HCT116 (cell line): ENCODE measurements at regions not wholly inside any gene's neighbourhood (a gene's known extent, or its start where the extent isn't known, plus 50 kb on each side); places are given as distances from the start of the nearest gene placed in this dataset.

Source experiments
- ATAC-seq: fragments of 200-7000 bp; cut with Tn5 transposase; 2 replicates; pipeline ENCODE4 v1.9.1; 2020; ENCODE audit warnings: mild to moderate bottlenecking, moderate library complexity
- BruUV-seq: library from RNA; stranded (reverse); fragments of 400-500 nt; replicated peaks from 2 replicates; lab custom pipeline; 2021; lab: Mats Ljungman, UMichigan
- CTCF ChIA-PET: fragments of 300-600 bp; sonication (Branson Sonifier 250); formaldehyde crosslinking; loops from one replicate; lab custom pipeline; 2021; ENCODE audit warnings: antibody characterized with exemption; lab: Charles Lee
- POLR2A ChIA-PET: fragments of 300-600, 350-600 bp; sonication (Branson Sonifier 250); formaldehyde crosslinking; loops from one replicate; lab custom pipeline; 2021; ENCODE audit warnings: antibody characterized with exemption; lab: Charles Lee
- RAD21 ChIA-PET, 2 experiments: fragments of 300-600 bp; sonication (Branson Sonifier 250); formaldehyde crosslinking; loops; one replicate each; lab custom pipeline; 2023; ENCODE audit warnings: low total read pairs in 2 of 2; ENCODE audit not compliant: uncharacterized antibody in 2 of 2, unreplicated experiment in 2 of 2, low non-redundant PET in 1 of 2; lab: Charles Lee
- DNase-seq: peaks from one replicate; pipeline ENCODE4 v3.0.0-alpha.2; 2010; ENCODE audit warnings: low read depth, low spot score
- H2AFZ ChIP-seq: fragments of 200-600 bp; shearing (Covaris generic), sonication (generic); 2 replicates; pipeline ENCODE4 v1.6.1; 2017; ENCODE audit warnings: low read depth, mixed run types, mixed read lengths, antibody characterized with exemption, low read length; ENCODE audit not compliant: poor library complexity, severe bottlenecking
- H3K27ac ChIP-seq: 2 replicates; pipeline ENCODE4 v1.5.1; 2012; ENCODE audit warnings: low read depth, low read length
- H3K27me3 ChIP-seq: fragments of 200-600 bp; sonication (generic); 2 replicates; pipeline ENCODE4 v1.6.1; 2016; ENCODE audit warnings: mixed run types, low read length, mixed read lengths; ENCODE audit not compliant: insufficient read depth
- H3K36me3 ChIP-seq, 2 experiments: fragments of 200-500 bp in 1 of 2; fragments of 200-600 bp in 1 of 2; sonication (Bioruptor generic) in 1 of 2; sonication (generic) in 1 of 2; 2 replicates each; pipeline versions ENCODE4 v1.5.1 to v1.6.1; 2014 to 2016; ENCODE audit warnings: low read length in 2 of 2, inconsistent platforms in 1 of 2, mixed read lengths in 1 of 2, mixed run types in 1 of 2; ENCODE audit not compliant: insufficient read depth in 2 of 2, control insufficient read depth in 1 of 2
- H3K4me1 ChIP-seq, 2 experiments: fragments of 200-600 bp in 1 of 2; sonication (generic) in 1 of 2; 2 replicates each; pipeline versions ENCODE4 v1.5.1 to v1.6.1; 2012 to 2017; ENCODE audit warnings: low read length in 2 of 2, inconsistent platforms in 1 of 2, mild to moderate bottlenecking in 1 of 2, mixed read lengths in 1 of 2, mixed run types in 1 of 2, moderate library complexity in 1 of 2; ENCODE audit not compliant: insufficient read depth in 2 of 2, control insufficient read depth in 1 of 2
- H3K4me2 ChIP-seq: fragments of 200-600 bp; sonication (generic); 2 replicates; pipeline ENCODE4 v1.6.1; 2017; ENCODE audit warnings: mixed run types, low read length, mixed read lengths
- H3K4me3 ChIP-seq, 2 experiments: fragments of 200-600 bp in 1 of 2; sonication (generic) in 1 of 2; replicated peaks in 1 of 2; 2 replicates each; pipeline ENCODE4 v1.5.1; 2011 to 2016; ENCODE audit warnings: low read length in 2 of 2, control low read depth in 1 of 2, low read depth in 1 of 2, mild to moderate bottlenecking in 1 of 2, mixed read lengths in 1 of 2, mixed run types in 1 of 2
- H3K79me2 ChIP-seq: fragments of 200-600 bp; sonication (generic); 2 replicates; pipeline ENCODE4 v1.6.1; 2017; ENCODE audit warnings: mild to moderate bottlenecking, mixed run types, low read length, moderate library complexity, mixed read lengths; ENCODE audit not compliant: insufficient read depth
- H3K9ac ChIP-seq: fragments of 200-600 bp; sonication (generic); 2 replicates; pipeline ENCODE4 v1.6.1; 2016; ENCODE audit warnings: low read length, mixed read lengths
- H3K9me2 ChIP-seq: fragments of 200-600 bp; sonication (generic), shearing (Covaris generic); 2 replicates; pipeline ENCODE4 v1.6.1; 2017; ENCODE audit warnings: mixed run types, mild to moderate bottlenecking, moderate library complexity; ENCODE audit not compliant: insufficient read depth
- H3K9me3 ChIP-seq, 2 experiments: fragments of 200-500 bp in 1 of 2; fragments of 200-600 bp in 1 of 2; sonication (Bioruptor generic) in 1 of 2; sonication (generic) in 1 of 2; 2 replicates each; pipeline ENCODE4 v1.6.1; 2014 to 2017; ENCODE audit warnings: low read length in 2 of 2, mixed read lengths in 2 of 2, inconsistent platforms in 1 of 2, low read depth in 1 of 2, mild to moderate bottlenecking in 1 of 2, mixed run types in 1 of 2, moderate library complexity in 1 of 2; ENCODE audit not compliant: control insufficient read depth in 1 of 2, insufficient read depth in 1 of 2
- H4K20me1 ChIP-seq: fragments of 200-600 bp; sonication (generic), shearing (Covaris generic); 2 replicates; pipeline ENCODE4 v1.6.1; 2017; ENCODE audit warnings: mixed run types, mild to moderate bottlenecking, moderate library complexity; ENCODE audit not compliant: insufficient read depth
- ATF3 ChIP-seq: IDR thresholded peaks from 2 replicates; pipeline ENCODE4 v1.6.1; 2012
- CBX3 ChIP-seq: IDR thresholded peaks from 2 replicates; pipeline ENCODE4 v1.6.1; 2012; ENCODE audit warnings: low read depth
- ELF1 ChIP-seq: IDR thresholded peaks from 2 replicates; pipeline ENCODE4 v1.6.1; 2012; ENCODE audit warnings: low read depth, borderline replicate concordance
- EZH2phosphoT487 ChIP-seq: fragments of 200-600 bp; IDR thresholded peaks from 2 replicates; pipeline ENCODE4 v1.6.1; 2018; ENCODE audit warnings: antibody characterized with exemption, borderline replicate concordance
- FOSL1 ChIP-seq: IDR thresholded peaks from 2 replicates; pipeline ENCODE4 v1.6.1; 2012; ENCODE audit warnings: low read depth
- JUND ChIP-seq: IDR thresholded peaks from 2 replicates; pipeline ENCODE4 v1.6.1; 2012
- POLR2A ChIP-seq: IDR thresholded peaks from 2 replicates; pipeline ENCODE4 v1.7.0; 2011; ENCODE audit warnings: borderline replicate concordance; ENCODE audit not compliant: insufficient read depth, insufficient read length; ENCODE audit errors: extremely low read depth
- RAD21 ChIP-seq: IDR thresholded peaks from 2 replicates; pipeline ENCODE4 v1.6.1; 2012; ENCODE audit warnings: low read depth, mild to moderate bottlenecking
- SIN3A ChIP-seq: IDR thresholded peaks from 2 replicates; pipeline ENCODE4 v1.6.1; 2012; ENCODE audit warnings: low read depth
- SP1 ChIP-seq: IDR thresholded peaks from 2 replicates; pipeline ENCODE4 v1.6.1; 2012; ENCODE audit warnings: low read depth
- SRF ChIP-seq: IDR thresholded peaks from 2 replicates; pipeline ENCODE4 v1.6.1; 2012; ENCODE audit warnings: low read depth
- TCF7L2 ChIP-seq: IDR thresholded peaks from 2 replicates; pipeline ENCODE4 v1.7.0; 2011; ENCODE audit warnings: borderline replicate concordance, inconsistent platforms; ENCODE audit not compliant: insufficient read depth, insufficient read length; ENCODE audit errors: extremely low read depth
- YY1 ChIP-seq: IDR thresholded peaks from 2 replicates; pipeline ENCODE4 v1.6.1; 2011; ENCODE audit warnings: low read length, low read depth, moderate library complexity, mild to moderate bottlenecking; ENCODE audit not compliant: insufficient replicate concordance; ENCODE audit errors: extremely low read depth
- intact Hi-C: fragments of 100-400 bp; cut with micrococcal nuclease; formaldehyde crosslinking; loops from 2 replicates; pipeline ENCODE4 v1.10.0; 2022
- TF ChIP-seq, protein P1 (sequence below): IDR thresholded peaks from 2 replicates; pipeline ENCODE4 v1.6.1; 2012; ENCODE audit warnings: low read depth
- TF ChIP-seq, protein P2 (sequence below): IDR thresholded peaks from 2 replicates; pipeline ENCODE4 v1.6.1; 2012

GRCh38 chr13:47675871-47676270, 325.2 kb downstream of the SUCLA2 start:
- no peak overlapping the region for H3K9ac ChIP-seq
- no peak overlapping the region for H3K27ac ChIP-seq
- H3K9me3 ChIP-seq = no peaks in the 10 kb centered on the region
- no peak for ATAC-seq
- no peaks in the 10 kb centered on the region for H4K20me1 ChIP-seq
- ChIA-PET POLR2A (no interaction called here), RAD21 (no interaction called here), CTCF (no interaction called here)
- no TSS peak for BruUV-seq
- no peak overlapping the region for H3K4me3 ChIP-seq
- H3K79me2 ChIP-seq = no peaks in the 10 kb centered on the region
- no peaks in the 10 kb centered on the region for H3K9me2 ChIP-seq
- H3K36me3 ChIP-seq = no peaks in the 10 kb centered on the region
- intact Hi-C loops = no loop called here
- TF ChIP-seq FOSL1 (no peak), SP1 (no peak), ATF3 (no peak), CBX3 (no peak), SRF (no peak), POLR2A (no peak), SIN3A (no peak), JUND (no peak), YY1 (no peak), ELF1 (no peak), RAD21 (no peak), EZH2phosphoT487 (no peak), TCF7L2 (no peak)
- TF ChIP-seq, protein P1, sequence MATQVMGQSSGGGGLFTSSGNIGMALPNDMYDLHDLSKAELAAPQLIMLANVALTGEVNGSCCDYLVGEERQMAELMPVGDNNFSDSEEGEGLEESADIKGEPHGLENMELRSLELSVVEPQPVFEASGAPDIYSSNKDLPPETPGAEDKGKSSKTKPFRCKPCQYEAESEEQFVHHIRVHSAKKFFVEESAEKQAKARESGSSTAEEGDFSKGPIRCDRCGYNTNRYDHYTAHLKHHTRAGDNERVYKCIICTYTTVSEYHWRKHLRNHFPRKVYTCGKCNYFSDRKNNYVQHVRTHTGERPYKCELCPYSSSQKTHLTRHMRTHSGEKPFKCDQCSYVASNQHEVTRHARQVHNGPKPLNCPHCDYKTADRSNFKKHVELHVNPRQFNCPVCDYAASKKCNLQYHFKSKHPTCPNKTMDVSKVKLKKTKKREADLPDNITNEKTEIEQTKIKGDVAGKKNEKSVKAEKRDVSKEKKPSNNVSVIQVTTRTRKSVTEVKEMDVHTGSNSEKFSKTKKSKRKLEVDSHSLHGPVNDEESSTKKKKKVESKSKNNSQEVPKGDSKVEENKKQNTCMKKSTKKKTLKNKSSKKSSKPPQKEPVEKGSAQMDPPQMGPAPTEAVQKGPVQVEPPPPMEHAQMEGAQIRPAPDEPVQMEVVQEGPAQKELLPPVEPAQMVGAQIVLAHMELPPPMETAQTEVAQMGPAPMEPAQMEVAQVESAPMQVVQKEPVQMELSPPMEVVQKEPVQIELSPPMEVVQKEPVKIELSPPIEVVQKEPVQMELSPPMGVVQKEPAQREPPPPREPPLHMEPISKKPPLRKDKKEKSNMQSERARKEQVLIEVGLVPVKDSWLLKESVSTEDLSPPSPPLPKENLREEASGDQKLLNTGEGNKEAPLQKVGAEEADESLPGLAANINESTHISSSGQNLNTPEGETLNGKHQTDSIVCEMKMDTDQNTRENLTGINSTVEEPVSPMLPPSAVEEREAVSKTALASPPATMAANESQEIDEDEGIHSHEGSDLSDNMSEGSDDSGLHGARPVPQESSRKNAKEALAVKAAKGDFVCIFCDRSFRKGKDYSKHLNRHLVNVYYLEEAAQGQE = no peak
- TF ChIP-seq, protein P2, sequence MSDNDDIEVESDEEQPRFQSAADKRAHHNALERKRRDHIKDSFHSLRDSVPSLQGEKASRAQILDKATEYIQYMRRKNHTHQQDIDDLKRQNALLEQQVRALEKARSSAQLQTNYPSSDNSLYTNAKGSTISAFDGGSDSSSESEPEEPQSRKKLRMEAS = no peak
- H3K4me2 ChIP-seq = no peak overlapping the region
- H2AFZ ChIP-seq = no peak overlapping the region
- H3K4me1 ChIP-seq = peaks cover 0 to 4% of the 10 kb centered on the region in 2 experiments; a peak in 2 of 4 replicates
- DNase-seq = no peak
- H3K27me3 ChIP-seq = peaks cover 20% of the 10 kb centered on the region; the same call in 1 of the 2 replicates
